Transverse colon (tissue), 4 donors: ENCODE measurements at regions not wholly inside any gene's neighbourhood (a gene's known extent, or its start where the extent isn't known, plus 50 kb on each side); places are given as distances from the start of the nearest gene placed in this dataset.

Experiments
- DNase-seq: peaks from one replicate; pipeline ENCODE4 v3.0.0-alpha.2; 2019
- H3K27ac ChIP-seq, 4 donors: fragments of 200-600 bp; sonication (generic); 2 replicates each; pipeline ENCODE4 v1.5.1; 2016 to 2018; ENCODE audit warnings: inconsistent platforms in 4 of 4
- H3K27me3 ChIP-seq: fragments of 200-600 bp; sonication (generic); 2 replicates; pipeline ENCODE4 v1.5.1; 2017; ENCODE audit warnings: inconsistent platforms
- H3K36me3 ChIP-seq, 4 donors: fragments of 200-600 bp; sonication (generic); 2 replicates each; pipeline ENCODE4 v1.5.1; 2017 to 2019; ENCODE audit warnings: inconsistent platforms in 4 of 4
- H3K4me1 ChIP-seq, 4 donors: fragments of 200-600 bp; sonication (generic); 2 replicates each; pipeline ENCODE4 v1.5.1; 2017 to 2020; ENCODE audit warnings: inconsistent platforms in 4 of 4
- H3K4me3 ChIP-seq, 4 donors: fragments of 200-600 bp; sonication (generic); 1 replicate in 1 of 4; 2 replicates in 3 of 4; pipeline versions ENCODE4 v1.5.1 to v1.6.1; 2017 to 2019; ENCODE audit warnings: inconsistent platforms in 4 of 4
- H3K9me3 ChIP-seq, 2 donors: fragments of 200-600 bp; sonication (generic); 2 replicates each; pipeline ENCODE4 v1.5.1; 2017 to 2019; ENCODE audit warnings: inconsistent platforms in 2 of 2
- CTCF ChIP-seq, 5 experiments: fragments of 200-600 bp in 3 of 5; fragments of 450-650 bp in 2 of 5; sonication (generic) in 3 of 5; IDR thresholded peaks; 1 replicate in 2 of 5; 2 replicates in 3 of 5; pipeline ENCODE4 v1.5.1; 2016 to 2017; ENCODE audit warnings: antibody characterized with exemption in 5 of 5, inconsistent platforms in 3 of 5, mild to moderate bottlenecking in 2 of 5, moderate library complexity in 1 of 5
- EP300 ChIP-seq: sonication (generic); formaldehyde crosslinking; IDR thresholded peaks from one replicate; pipeline ENCODE4 v1.6.1; 2017; ENCODE audit warnings: antibody characterized with exemption, low read depth
- POLR2A ChIP-seq: fragments of 450-650 bp; IDR thresholded peaks from one replicate; pipeline ENCODE4 v1.6.1; 2016; ENCODE audit warnings: antibody characterized with exemption, mild to moderate bottlenecking, moderate library complexity
- POLR2AphosphoS5 ChIP-seq, 3 donors: sonication (generic); formaldehyde crosslinking; IDR thresholded peaks; one replicate each; pipeline ENCODE4 v1.6.1; 2016; ENCODE audit warnings: antibody characterized with exemption in 3 of 3
- WGBS, 2 donors: methylation state at CpG; one replicate each; pipeline ENCODE4 v1.1.5; 2018; ENCODE audit warnings: low coverage in 1 of 2; 5-methylcytosine and 5-hydroxymethylcytosine counted together
- in situ Hi-C, 4 donors: fragments of 200-750 bp; cut with MboI; loops; one replicate each; pipeline versions ENCODE4 v1.15.0 to v1.15.1; 2017; ENCODE audit warnings: low sequenced_read_pairs in 3 of 4, low pct_ligation_motif_present in 1 of 4, low pct_unique_long_range_greater_than_20kb in 1 of 4
- intact Hi-C: fragments of 100-400 bp; cut with DNase I; formaldehyde crosslinking; loops from one replicate; pipeline ENCODE4 v1.15.1; 2023; ENCODE audit warnings: low total_unique reads

GRCh38 chr14:39681782-39682399, 249.7 kb upstream of the FBXO33 start:
- in situ Hi-C loops (no loop called here), intact Hi-C loops (no loop called here)
- Histone ChIP-seq H3K9me3 (no peaks in the 10 kb centered on the region), H3K36me3 (no peaks in the 10 kb centered on the region), H3K27ac (no peak overlapping the region), H3K4me1 (no peaks in the 10 kb centered on the region), H3K27me3 (no peaks in the 10 kb centered on the region), H3K4me3 (no peak overlapping the region)
- WGBS, 2 donors = 59 to 63% methylated on average over 4 of the region's 4 CpGs
- TF ChIP-seq POLR2AphosphoS5 (IDR thresholded peaks at IDR 0.05) = no peak
- TF ChIP-seq EP300 = no peak
- DNase-seq = no peak

- Histone ChIP-seq H3K27me3 (no peaks in the 10 kb centered on the region), H3K4me1 (no peaks in the 10 kb centered on the region), H3K9me3 (no peaks in the 10 kb centered on the region), H3K4me3 (no peak overlapping the region), H3K27ac (no peak overlapping the region), H3K36me3 (no peaks in the 10 kb centered on the region)
- DNase-seq = no peak
- intact Hi-C loops = no loop called here
- TF ChIP-seq POLR2AphosphoS5 (IDR thresholded peaks at IDR 0.05) (no peak), CTCF (IDR thresholded peaks at IDR 0.05) (no peak), POLR2A (no peak), EP300 (no peak)
- in situ Hi-C loops = no loop called here
Observed at GRCh38 chr14:39680777-39681176, 248.5 kb upstream of the FBXO33 start.

- Histone ChIP-seq H3K9me3 (peaks cover 0 to 3% of the 10 kb centered on the region in 2 donors), H3K4me1 (no peaks in the 10 kb centered on the region), H3K27ac (no peak overlapping the region), H3K27me3 (no peaks in the 10 kb centered on the region), H3K36me3 (no peaks in the 10 kb centered on the region), H3K4me3 (no peak overlapping the region)
- intact Hi-C loops (no loop called here), in situ Hi-C loops (no loop called here)
- DNase-seq = no peak
- TF ChIP-seq EP300 (no peak), POLR2AphosphoS5 (IDR thresholded peaks at IDR 0.05) (no peak), CTCF (IDR thresholded peaks at IDR 0.05) (no peak), POLR2A (no peak)
- 33 to 42% methylated on average over 3 of the region's 3 CpGs for WGBS, 2 donors
Observed at GRCh38 chr14:39673734-39674133, 241.5 kb upstream of the FBXO33 start.

- no peak for DNase-seq
- in situ Hi-C loops = no loop called here
- 84 to 95% methylated on average over 2 of the region's 2 CpGs for WGBS, 2 donors
Observed at GRCh38 chr14:39673270-39673711, 241.1 kb upstream of the FBXO33 start.

GRCh38 chr14:39668449-39668848, 236.2 kb upstream of the FBXO33 start:
- Histone ChIP-seq H3K4me3 (no peak overlapping the region), H3K4me1 (no peaks in the 10 kb centered on the region), H3K9me3 (peaks cover 0 to 3% of the 10 kb centered on the region in 2 donors), H3K27me3 (no peaks in the 10 kb centered on the region), H3K36me3 (no peaks in the 10 kb centered on the region), H3K27ac (no peak overlapping the region)
- intact Hi-C loops = no loop called here
- no peak for TF ChIP-seq EP300
- TF ChIP-seq POLR2AphosphoS5 (IDR thresholded peaks at IDR 0.05) = no peak
- TF ChIP-seq POLR2A = no peak
- no peak for TF ChIP-seq CTCF (IDR thresholded peaks at IDR 0.05)
- 71 to 74% methylated on average over 1 of the region's 1 CpG for WGBS, 2 donors
- no peak for DNase-seq
- in situ Hi-C loops = no loop called here

More at GRCh38 chr14:39673270-39673711, 241.1 kb upstream of the FBXO33 start:
- Histone ChIP-seq H3K4me1 (no peaks in the 10 kb centered on the region), H3K27me3 (no peaks in the 10 kb centered on the region), H3K4me3 (no peak overlapping the region), H3K9me3 (peaks cover 0 to 3% of the 10 kb centered on the region in 2 donors), H3K27ac (no peak overlapping the region), H3K36me3 (no peaks in the 10 kb centered on the region)
- TF ChIP-seq POLR2AphosphoS5 (IDR thresholded peaks at IDR 0.05) = no peak
- intact Hi-C loops = no loop called here
